Activated naive CD4-positive, alpha-beta T cell treated with anti-CD3 and anti-CD28 coated beads, Interleukin-2, amount 50 U/mL, for 16 hours (primary cell): ENCODE measurements at regions not wholly inside any gene's neighbourhood (a gene's known extent, or its start where the extent isn't known, plus 50 kb on each side); places are given as distances from the start of the nearest gene placed in this dataset.
"Not testable (repeated sequence)": the region's sequence is repeated elsewhere in the genome, so short reads cannot be mapped to it uniquely, and the experiment has no call there.

Experiments used
- DNase-seq: peaks from one replicate; pipeline ENCODE4 v3.0.0-alpha.2; 2020

GRCh38 chr14:82636426-82636825 lies 1102.8 kb upstream of the SEL1L start:
- no peak for DNase-seq

GRCh38 chr14:82641050-82641540 lies 1107.4 kb upstream of the SEL1L start:
- DNase-seq, result no peak

- no peak for DNase-seq
Measured at GRCh38 chr14:82642425-82642824, 1108.8 kb upstream of the SEL1L start.

GRCh38 chr14:82647088-82647810 lies 1113.6 kb upstream of the SEL1L start:
- DNase-seq, result no peak

GRCh38 chr14:82655770-82656169 lies 1122.1 kb upstream of the SEL1L start:
- no peak for DNase-seq

GRCh38 chr14:82657186-82657675 lies 1123.6 kb upstream of the SEL1L start:
- no peak for DNase-seq

GRCh38 chr14:82661258-82661657 lies 1127.6 kb upstream of the SEL1L start:
- no peak for DNase-seq

GRCh38 chr14:82667006-82667405 lies 1133.4 kb upstream of the SEL1L start:
- DNase-seq, result no peak

- DNase-seq, result no peak
Measured at GRCh38 chr14:82667501-82667900, 1133.8 kb upstream of the SEL1L start.

GRCh38 chr14:82676403-82676802 lies 1142.8 kb upstream of the SEL1L start:
- no peak for DNase-seq

GRCh38 chr14:82689948-82690347 lies 1156.3 kb upstream of the SEL1L start:
- no peak for DNase-seq

GRCh38 chr14:82691191-82691590 lies 1157.5 kb upstream of the SEL1L start:
- DNase-seq, result not testable (repeated sequence)

GRCh38 chr14:82694820-82695219 lies 1161.2 kb upstream of the SEL1L start:
- no peak for DNase-seq

GRCh38 chr14:82704218-82704617 lies 1170.6 kb upstream of the SEL1L start:
- DNase-seq, result no peak

GRCh38 chr14:82710267-82710841 lies 1176.7 kb upstream of the SEL1L start:
- DNase-seq, result no peak

- no peak for DNase-seq
Measured at GRCh38 chr14:82719617-82720016, 1186.0 kb upstream of the SEL1L start.

- DNase-seq, result no peak
Measured at GRCh38 chr14:82720431-82720830, 1186.8 kb upstream of the SEL1L start.

- no peak for DNase-seq
Measured at GRCh38 chr14:82720946-82721345, 1187.3 kb upstream of the SEL1L start.

- no peak for DNase-seq
Measured at GRCh38 chr14:82724316-82724715, 1190.7 kb upstream of the SEL1L start.

- DNase-seq, result no peak
Measured at GRCh38 chr14:82725213-82725612, 1191.6 kb upstream of the SEL1L start.

GRCh38 chr14:82731526-82731925 lies 1197.9 kb upstream of the SEL1L start:
- no peak for DNase-seq

- no peak for DNase-seq
Measured at GRCh38 chr14:82740547-82740946, 1206.9 kb upstream of the SEL1L start.

- DNase-seq, result no peak
Measured at GRCh38 chr14:82755476-82755875, 1221.8 kb upstream of the SEL1L start.

GRCh38 chr14:82755923-82756322 lies 1222.3 kb upstream of the SEL1L start:
- no peak for DNase-seq

GRCh38 chr14:82757776-82758175 lies 1224.1 kb upstream of the SEL1L start:
- no peak for DNase-seq
